Effector CD4-positive, alpha-beta T cell (primary cell): ENCODE measurements at regions not wholly inside any gene's neighbourhood (a gene's known extent, or its start where the extent isn't known, plus 50 kb on each side); places are given as distances from the start of the nearest gene placed in this dataset.
"Not testable (repeated sequence)": the region's sequence is repeated elsewhere in the genome, so short reads cannot be mapped to it uniquely, and the experiment has no call there.

Source experiments
- DNase-seq: peaks from one replicate; pipeline ENCODE4 v3.0.0-alpha.2; 2020

DNA sequence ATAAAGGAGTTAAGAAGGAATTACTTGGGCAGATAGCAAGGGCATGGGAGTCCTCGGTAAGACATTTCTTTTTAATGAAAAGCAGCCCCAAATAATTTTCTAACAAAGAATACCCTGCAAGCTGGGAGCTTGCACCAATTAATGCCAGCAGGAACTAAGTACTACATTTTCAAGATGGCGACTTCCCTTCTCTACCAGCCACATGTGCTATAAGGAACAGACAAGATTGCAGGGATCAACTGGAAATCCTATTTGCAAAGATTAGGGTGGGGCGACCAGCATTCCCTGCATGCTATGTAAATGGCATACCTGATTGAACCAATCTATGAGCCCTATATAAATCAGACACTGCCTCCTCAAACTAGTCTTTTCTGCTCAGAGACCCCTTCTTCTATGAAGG lies 827.5 kb downstream of the ADCYAP1 start:
- DNase-seq: no peak

DNA sequence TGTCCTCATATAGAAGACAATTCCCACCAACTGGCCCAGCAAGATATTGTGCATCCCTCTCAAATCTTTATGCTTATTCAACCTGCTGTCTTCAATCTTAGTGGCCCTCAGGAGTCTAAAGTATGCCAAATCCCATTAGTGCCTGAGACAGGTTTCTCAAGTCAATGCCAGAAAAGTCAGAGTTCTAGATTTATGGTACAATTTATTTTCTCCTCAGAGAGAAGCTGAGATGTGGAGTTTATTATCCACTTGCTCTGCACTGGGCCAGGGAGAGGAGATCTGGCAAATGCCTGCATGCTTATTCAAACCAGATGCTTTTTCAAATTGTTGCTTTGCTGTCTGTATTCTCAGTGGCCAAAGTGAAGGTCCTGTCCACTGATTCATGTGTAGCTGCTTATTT lies 825.2 kb downstream of the METTL4 start:
- no peak for DNase-seq

DNA sequence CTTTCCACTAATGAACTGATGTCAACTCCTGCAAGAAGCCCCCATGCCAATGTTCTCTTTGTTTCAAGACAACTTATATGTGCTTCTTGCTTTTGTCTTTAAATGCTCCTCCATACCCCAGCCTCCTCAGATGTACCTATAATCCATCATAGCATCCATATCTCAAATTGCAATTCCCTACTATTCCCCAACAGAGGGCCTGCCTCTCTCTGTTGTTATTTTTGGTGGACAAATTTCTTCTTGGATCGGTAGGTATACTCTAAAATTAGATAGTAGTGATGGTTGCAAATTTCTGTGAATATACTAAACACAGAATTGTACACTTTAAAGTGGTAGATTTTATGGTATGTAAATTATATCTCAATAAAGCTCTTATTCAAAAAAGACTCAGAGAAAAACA lies 820.1 kb downstream of the METTL4 start:
- DNase-seq: no peak

DNA sequence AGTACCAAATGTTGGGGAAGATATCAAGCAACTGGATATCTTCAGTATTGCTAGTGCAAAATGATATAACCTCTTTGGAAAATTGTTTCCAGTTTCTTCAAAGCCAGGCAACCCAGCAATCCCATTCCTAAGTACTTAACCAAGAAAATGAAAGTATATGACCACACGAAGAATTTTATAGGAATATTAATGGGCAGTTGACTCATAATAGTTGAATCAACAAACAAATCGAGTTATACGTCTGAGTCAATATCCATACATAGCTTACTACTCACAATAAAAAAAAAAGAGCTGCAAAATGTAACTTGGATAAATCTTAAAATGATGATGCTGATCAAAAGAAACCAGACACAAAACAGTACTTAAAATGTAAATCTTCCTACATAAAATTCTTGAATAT lies 810.4 kb downstream of the METTL4 start:
- DNase-seq: no peak

DNA sequence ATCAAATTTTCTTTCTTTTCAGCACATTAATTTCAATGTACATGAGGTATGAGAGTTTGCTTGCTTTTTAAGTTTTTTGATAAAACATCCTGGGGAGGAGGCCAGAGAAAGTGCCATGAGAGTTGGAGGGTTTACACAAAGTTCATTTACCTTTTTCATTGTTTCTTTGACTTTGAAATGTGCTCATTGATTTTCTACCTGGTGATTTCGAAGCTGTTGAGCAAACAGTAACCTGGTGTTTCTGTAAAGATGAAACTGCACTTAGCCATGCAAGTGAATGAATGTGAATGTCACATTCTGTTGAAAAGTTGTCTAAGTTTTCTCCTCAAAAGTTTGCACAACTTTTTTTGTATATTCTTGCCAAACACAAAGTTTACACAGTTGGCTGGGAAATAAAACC lies 797.0 kb downstream of the METTL4 start:
- DNase-seq: no peak

DNA sequence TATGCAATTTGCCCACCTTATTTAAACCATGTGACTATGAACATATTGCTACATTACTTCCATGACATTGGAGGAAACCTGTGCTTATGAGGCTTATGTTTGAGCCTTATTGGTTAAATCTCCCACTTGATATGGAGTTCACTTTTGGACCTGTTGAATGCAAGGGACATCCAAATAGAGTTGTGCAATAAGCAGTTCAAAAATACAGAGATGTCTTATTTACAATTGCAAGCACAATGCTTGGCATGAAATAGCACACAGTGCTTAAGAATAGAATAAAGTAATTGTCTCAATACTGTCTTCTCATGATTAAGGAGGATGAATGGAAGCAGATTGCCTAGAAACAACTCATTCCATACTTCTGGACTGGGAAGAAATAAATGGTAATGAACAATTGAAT lies 793.5 kb downstream of the METTL4 start:
- DNase-seq: no peak

DNA sequence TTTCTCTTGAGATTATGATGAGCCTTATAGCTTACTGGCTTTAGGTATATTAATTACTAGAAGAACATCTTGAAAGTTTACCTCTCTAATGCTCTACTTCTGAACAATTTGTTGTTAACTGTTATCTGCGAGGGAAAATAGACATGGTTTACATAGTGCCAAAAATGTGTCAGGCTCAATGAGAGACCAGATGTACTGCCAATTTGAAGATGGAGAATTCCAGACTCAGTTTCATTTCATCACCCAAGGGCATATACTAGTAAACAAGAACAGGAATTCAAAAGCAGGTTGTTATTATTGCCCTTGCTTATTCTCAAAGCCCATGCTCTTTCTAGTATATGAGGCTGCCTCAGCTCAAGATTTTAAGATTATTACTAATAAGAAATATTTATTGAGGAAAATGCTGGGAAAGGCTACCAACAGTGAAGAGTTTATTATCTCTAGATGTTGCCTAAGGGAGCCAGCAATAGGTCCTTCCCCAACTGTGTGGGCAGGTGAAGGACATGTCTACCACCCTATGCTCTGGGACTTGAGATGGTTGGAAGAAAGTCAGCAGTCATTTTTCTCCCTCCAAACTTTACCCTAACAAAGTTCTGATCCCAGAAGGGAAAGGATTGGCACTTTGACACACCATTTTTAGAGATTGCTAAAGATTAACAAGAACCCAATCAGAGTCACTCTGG lies 792.7 kb downstream of the METTL4 start:
- DNase-seq: no peak

DNA sequence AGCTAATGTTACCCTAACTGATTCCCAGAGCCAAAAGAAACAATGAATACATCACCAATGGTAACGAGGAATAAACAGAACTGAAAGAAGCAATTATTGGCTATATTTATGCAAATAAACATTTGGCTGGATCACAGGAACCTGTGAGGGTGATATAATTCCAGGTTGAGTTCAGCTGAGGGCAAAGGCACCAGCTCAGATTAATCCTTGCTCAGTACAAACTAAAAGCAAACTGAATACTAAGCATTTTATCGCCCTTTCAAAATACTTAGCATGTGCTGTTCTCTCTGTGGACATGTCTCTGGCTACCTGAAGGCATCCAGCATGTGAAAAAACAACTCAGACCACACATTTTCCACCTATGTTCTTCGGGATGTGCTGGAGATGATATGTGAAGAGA lies 791.7 kb downstream of the METTL4 start:
- no peak for DNase-seq

DNA sequence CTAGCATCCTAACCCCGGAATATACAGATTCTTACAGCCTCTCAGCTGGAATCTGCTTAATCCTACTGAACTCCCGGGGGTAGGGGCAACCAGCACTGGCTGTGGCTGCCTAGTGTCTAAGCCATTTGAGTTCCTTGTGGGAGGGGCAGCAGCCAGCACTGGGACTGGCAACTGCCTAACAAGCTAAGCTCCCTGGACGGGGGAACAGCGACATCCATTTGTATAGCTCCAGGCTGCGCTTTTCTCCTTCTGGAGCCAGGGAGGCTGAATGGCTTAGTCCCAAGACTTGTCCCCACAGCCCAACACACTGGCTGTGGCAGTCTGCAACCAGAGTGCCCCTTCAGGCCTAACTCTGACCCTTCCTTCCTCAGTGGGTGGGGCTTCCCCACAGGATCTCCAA lies 787.2 kb downstream of the METTL4 start:
- DNase-seq: no peak

DNA sequence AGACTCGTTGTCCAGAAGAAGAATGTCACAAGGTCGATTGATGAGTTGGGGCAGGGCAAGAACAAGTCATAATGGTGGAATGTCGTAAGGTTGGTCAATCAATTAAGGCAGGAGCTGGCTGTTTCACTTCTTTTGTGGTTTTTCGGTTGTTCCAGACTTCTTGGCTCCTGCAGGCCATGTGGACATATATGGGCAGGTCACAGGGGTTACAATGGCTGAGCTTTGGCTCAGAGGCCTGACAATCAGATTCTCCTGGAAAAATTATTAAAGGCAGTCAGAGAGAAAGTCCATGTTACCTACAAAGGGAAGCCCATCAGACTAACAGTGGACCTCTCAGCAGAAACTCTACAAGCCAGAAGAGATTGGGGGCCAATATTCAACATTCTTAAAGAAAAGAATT lies 785.3 kb downstream of the METTL4 start:
- DNase-seq: not testable (repeated sequence)

DNA sequence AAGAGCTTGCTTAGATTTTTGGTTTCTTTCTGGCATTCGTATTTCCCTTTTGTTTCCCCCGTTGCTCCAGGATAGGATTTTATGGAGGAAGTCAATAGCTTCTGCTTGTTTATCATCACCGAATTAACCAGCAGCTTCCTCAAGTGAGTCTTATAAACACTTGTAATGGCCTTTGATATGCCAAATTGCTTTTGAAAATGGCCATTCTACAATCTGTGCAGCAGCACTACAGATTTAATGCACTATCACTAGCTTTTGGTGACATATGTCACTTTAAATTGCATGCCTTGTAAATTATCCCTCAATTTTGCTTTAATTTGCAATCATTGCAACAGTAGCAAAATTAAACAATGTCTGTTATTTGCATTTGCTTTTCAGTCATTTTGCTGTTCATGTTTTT lies 774.7 kb downstream of the METTL4 start:
- DNase-seq: no peak

DNA sequence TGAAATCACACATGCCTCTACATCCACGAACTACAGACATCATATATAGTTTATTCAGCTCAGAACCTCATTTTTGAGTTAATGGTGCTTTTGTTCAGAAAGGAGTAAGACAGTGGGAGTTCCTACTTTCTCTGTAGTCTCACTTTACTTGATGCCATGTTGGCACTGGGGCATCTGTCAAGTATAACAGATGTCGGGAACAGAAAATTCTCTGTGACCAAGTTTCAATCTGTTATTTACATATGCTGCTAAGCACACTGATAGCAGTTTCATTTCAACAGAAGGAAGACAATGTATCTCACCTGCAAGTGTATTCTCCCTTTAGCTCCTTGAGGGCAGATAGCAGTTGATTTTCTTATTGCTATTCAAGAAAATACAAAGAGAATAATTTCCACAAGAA lies 774.1 kb downstream of the METTL4 start:
- DNase-seq: no peak

DNA sequence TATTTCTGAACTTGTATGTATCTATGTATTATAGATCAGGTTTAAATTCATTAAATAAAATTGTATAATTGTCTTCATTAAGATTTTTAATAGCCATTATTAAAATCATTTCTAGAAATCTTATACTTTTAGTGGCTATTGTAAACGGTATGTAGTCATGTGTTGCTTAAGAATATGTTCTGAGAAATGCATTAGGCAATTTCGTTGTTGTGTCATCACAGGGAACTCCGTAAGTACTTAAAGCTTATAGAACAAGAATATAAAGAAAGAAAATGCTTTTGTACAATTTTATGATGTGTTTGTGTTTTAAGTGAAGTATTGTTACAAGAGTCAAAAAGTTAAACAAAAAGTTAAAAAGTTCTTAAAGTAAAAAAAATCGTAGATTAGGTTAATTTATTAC lies 765.8 kb downstream of the METTL4 start:
- DNase-seq: no peak

DNA sequence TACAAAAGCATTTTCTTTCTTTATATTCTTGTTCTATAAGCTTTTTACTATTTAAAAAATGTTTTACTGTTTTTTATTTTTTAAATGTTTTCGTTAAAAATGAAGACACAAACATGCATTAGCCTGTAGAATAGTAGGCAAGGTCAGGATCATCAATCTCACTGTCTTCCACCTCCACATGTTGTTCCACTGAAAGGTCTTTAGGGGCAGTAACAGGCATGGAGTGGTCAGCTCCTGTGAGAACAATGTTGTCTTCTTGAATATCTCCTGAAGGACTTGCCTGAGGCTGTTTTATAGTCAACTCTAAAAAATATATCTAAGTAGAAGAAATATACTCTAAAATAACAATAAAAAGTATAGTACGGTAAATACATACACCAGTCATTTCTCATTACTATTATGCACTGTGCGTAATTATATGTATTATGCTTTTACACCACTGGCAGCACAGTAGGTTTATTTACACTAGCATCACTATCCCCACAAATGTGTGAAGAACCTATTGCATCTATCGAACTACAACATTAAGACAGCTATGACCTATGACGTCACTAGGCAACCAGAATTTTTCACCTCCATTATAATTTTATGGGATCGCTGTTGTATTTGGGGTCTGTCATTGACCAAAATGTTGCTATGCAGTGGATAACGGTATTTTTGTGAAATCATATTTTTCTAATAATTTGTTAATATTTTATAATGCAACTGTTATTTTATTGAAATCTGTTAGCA lies 764.3 kb downstream of the METTL4 start:
- DNase-seq: no peak

DNA sequence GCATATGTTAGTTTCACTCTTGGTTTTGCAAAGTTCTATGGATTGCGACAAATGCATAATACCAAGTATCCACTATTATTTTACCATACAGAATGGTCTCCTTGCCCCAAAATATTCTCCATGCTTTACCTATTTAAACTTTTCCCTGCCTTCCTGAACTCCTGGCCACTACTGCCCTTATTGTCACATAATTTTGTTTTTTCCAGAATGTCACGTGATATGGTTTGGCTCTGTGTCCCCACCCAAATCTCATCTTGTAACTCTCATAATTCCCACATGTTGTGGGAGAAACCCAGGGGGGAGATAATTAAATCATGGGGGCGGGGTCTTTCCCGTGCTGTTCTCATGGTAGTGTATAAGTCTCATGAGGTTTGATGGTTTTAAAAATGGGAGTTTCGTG lies 760.0 kb downstream of the METTL4 start:
- no peak for DNase-seq

DNA sequence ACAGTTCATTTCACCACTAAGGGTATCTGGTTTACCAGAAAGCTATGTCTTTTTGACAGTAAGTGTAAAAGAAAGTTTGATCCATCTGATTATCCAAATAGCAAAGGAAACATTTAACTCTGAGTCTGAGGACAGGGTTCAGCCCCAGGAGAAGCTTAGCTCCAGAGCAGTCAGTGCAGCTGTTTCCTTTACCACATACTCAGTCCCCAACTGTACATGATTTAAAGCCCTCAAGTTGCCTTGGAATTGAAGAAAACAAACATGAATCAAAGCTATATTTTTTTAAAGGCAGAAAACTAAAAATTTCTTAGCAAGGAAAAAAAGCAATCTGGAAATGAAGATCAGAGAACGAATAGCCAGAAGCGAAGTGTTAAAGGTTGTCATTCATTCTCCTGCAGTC lies 746.0 kb downstream of the METTL4 start:
- DNase-seq: no peak

DNA sequence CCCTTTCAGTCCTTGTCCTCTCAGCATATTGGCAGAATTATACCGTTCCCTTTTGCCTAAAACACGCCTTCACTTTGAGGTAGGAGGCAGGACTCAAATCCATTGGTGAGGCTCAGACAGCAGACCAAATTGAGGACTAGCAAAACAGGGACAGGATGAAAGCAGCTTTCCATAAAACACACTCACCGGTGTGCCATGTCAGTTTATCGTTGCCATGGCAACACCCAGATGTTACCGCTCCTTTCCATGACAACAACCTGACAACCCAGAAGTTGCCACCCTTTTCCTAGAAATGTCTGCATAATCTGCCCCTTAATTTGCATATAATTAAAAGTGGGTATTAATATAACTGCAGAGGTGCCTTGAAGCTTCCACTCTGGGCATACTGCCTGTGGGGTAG lies 730.4 kb downstream of the METTL4 start:
- no peak for DNase-seq

DNA sequence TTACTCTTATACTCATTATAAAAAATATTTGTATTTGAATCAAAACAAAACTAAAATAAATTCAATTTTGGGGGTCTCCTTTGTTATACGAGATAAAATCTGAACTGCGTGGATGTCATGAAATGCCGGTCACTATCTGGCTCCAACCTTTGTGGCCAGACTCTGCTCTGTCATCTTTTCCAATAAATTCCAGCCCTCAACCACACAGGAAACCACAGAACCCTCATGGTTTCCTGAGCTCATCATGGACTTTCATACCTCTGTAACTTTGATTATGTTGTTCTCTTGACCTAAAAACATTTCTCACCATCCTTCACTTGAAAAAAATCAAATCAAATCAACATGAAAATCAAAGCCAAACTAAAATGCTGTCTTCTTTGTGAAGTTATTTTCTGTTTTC lies 724.7 kb downstream of the METTL4 start:
- no peak for DNase-seq

DNA sequence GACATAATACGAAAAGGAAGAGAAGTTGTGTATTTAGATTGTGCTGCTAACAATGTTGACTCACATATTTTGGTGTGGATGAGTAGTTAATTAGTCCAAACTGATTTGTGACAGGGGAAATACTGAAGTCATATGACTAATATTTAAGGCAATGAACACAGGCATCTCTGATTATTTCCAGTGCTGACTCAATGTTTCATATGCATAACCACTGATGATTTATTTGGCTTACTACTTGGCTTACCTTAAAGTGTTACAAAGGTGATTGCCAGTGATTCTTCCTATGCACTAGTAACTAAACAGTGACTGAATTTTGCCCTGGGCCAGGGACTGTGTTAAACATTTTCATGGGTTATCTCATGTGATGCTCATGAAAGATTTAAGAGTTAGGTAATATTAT lies 722.6 kb downstream of the METTL4 start:
- no peak for DNase-seq

DNA sequence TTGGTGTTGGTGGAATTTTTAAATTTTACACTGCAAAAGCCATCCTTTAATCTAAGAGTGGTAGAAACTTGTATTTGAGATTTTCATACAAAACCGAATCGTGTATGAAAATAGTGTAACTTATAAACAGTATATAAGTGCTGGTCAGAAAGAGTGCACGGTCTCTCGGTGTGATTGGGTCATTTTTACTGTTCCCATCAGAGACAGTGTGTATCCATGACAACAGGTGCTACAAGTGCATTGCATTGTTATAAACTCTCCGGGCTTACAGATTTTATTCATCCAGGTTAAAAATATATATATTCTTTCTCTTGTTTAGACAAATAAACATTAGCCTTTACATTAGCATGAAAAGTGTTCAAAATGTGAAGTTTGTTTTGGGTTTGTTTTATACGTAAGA lies 721.9 kb downstream of the METTL4 start:
- no peak for DNase-seq

DNA sequence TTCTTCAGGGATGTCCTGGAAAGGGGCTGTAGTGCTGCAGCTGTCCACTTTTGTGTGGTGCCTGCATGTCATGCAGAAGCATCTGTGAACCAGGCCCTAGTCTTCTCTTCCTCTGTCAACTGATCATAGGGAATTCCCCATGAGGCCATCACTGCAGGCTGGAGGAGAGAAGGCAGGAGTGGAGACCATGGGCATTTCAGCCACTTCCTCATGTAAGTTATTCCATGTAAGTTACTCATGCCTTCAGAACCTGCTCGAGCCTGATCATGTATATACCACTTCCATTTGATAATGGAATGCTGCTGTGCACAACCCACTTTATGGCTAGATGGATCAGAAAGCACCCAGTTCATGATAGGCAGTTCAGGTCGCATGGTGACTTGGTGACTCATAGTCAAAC lies 714.0 kb downstream of the METTL4 start:
- not testable (repeated sequence) for DNase-seq

DNA sequence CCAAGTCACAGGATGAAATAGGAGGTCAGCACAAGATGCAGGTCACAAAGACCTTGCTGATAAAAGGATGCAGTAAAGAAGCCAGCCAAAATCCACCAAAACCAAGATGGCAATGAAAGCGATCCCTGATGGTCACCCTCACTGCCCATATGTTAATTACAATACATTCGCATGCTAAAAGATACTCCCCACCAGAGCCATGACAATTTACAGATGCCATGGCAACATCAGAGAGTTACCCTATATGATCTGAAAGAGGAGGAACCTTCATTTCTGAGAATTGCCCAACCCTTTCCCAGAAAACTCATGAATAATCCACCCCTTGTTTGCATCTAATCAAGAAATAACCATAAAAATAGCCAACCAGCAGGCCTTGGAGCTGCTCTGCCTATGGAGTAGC lies 709.8 kb downstream of the METTL4 start:
- DNase-seq: no peak

DNA sequence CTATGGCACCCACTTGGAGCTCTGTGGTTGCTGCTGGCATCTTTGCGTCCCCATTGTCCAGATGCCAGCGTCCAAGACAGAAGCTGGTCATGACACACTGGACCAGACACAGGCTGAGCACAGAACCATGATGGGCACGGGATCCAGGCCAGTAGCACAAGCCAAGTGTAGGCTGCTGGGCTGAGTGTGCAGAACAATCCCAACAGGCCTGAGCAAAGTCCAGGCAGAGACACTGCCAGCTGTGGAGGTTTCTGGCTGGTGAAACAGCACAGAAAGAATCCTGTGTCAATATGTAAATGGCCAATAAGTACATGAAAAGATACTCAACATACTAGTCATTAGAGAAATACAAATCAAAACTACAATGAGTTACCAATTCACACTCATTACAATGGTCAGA lies 705.4 kb downstream of the METTL4 start:
- no peak for DNase-seq

DNA sequence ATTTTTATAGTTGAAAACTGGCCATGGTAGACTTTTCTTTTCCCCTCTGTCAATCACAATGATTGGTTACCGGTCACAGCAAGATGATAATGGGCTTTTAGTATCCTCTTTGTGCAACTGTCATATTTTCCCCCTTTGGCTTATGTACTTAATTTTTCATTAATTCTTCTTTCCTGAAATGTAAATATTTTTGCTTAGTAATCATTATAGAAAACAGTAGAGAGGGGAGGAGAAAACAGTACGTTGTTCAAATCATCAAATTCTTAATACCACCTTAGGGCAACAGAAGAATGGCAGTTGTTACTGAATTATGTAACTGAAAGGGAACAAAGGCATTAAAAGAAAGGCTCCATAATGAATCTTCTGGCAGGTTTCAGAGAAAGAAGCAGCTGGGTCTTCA lies 699.0 kb downstream of the METTL4 start:
- DNase-seq: no peak

DNA sequence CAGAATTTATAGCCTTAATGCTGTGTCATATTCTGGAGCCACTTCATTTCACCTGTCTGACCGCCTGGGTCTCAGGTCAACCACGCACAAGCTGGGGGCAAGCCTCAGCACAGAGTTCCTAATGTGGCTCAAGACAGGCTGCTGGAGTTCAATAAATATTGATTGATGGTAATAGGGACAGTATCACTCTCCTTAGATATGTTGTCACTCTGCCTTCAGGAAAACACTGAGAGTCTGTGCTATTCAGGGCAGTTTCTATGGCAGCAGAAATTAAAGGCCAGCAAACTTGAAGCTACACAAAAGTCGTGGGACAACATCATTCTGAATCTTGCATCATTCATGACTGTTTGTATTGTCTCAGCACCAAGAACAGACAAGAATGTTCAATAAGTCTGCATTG lies 696.1 kb downstream of the METTL4 start:
- DNase-seq: no peak
